ENCODE measurements at regions not wholly inside any gene's neighbourhood (a gene's known extent, or its start where the extent isn't known, plus 50 kb on each side); places are given as distances from the start of the nearest gene placed in this dataset.

DNA sequence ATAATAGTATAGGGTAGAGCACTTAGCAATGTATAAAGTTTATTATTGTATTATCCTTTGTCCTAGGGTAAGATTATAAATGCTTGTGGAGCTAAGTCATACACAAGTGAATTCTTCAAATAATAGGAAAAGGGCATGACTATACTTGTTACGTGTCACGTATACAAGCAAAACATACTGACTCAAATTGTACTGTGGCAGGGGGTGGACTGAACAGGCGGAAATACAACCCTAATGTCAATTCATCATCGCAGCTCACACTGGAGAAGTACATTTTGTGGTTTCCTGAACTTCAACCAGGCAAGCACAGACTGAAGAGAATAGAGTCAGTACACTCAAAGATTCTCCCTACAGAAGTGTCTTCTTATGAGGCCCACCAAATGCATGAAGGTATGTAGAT lies 201.0 kb downstream of the MBD2 start:
- Histone ChIP-seq H3K23ac (ENCODE audit: low read depth, low read length) (no peak overlapping the region), H3K4me1 (ENCODE audit: control insufficient read depth, insufficient read depth, low read length) (no peaks in the 10 kb centered on the region), H3K18ac (ENCODE audit: low read depth, low read length) (no peak overlapping the region), H3K14ac (replicated peaks; ENCODE audit: low read depth, low read length) (no peak overlapping the region), H3K9me1 (ENCODE audit: insufficient read depth, low read length) (no peaks in the 10 kb centered on the region), H3K27me3 (ENCODE audit: control insufficient read depth, insufficient read depth, low read length) (no peaks in the 10 kb centered on the region), H4K20me1 (ENCODE audit: insufficient read depth, low read length) (no peaks in the 10 kb centered on the region), H2BK20ac (ENCODE audit: low read depth, low read length) (no peak overlapping the region), H2AK5ac (ENCODE audit: low read depth, low read length) (no peak overlapping the region), H3K79me1 (ENCODE audit: low read depth in 1 of 2, low read length in 2 of 2) (no peaks in the 10 kb centered on the region), H2AK9ac (replicated peaks; ENCODE audit: low read depth, low read length, poor library complexity) (no peak overlapping the region), H2AFZ (replicated peaks; ENCODE audit: low read length, poor library complexity) (no peak overlapping the region), H3K36me3 (ENCODE audit: control insufficient read depth, insufficient read depth, low read length) (no peaks in the 10 kb centered on the region), H4K5ac (ENCODE audit: low read depth, low read length) (no peak overlapping the region), H2BK120ac (ENCODE audit: low read depth, low read length) (no peak overlapping the region), H3K56ac (ENCODE audit: extremely low read depth, insufficient read depth, low read length) (no peak overlapping the region), H3K4me2 (ENCODE audit: low read depth, low read length) (no peak overlapping the region), H3K27ac (ENCODE audit: insufficient read depth, low read length) (no peak overlapping the region), H4K91ac (ENCODE audit: insufficient read depth, low read depth, low read length) (no peak overlapping the region), H2BK15ac (ENCODE audit: low read depth, low read length) (no peak overlapping the region), H4K8ac (ENCODE audit: low read depth in 2 of 2, low read length in 2 of 2) (no peak overlapping the region), H3K4me3 (ENCODE audit: insufficient read depth, low read depth, low read length) (no peak overlapping the region), H3K9me3 (ENCODE audit: control insufficient read depth, insufficient read depth, low read length) (peaks cover 12% of the 10 kb centered on the region), H3K9ac (ENCODE audit: low read depth, low read length) (no peak overlapping the region), H3K4ac (ENCODE audit: low read depth, low read length) (no peak overlapping the region), H2BK5ac (ENCODE audit: low read depth, low read length, poor library complexity, severe bottlenecking) (no peak overlapping the region)
- WGBS, 2 experiments (ENCODE audit: extremely low coverage in 2 of 2, insufficient read length in 1 of 2) = no CpG with 5 or more reads among the region's 4 CpGs
- intact Hi-C loops (cut with micrococcal nuclease) (no loop called here), dilution Hi-C loops (cut with HindIII; ENCODE audit: low sequenced_read_pairs, unreplicated experiment) (no loop called here), in situ Hi-C loops (cut with MboI; ENCODE audit: low sequenced_read_pairs) (no loop called here)
- ATAC-seq (ENCODE audit: low read depth) (no peak), DNase-seq (no peak)
- BruUV-seq (replicated peaks) = no TSS peak
- TF ChIP-seq MAZ (IDR thresholded peaks at IDR 0.05; ENCODE audit: borderline replicate concordance, low read depth, low read length) = no peak
- no peak for TF ChIP-seq MXI1 (IDR thresholded peaks at IDR 0.05; ENCODE audit: borderline replicate concordance, low read depth, low read length)
- TF ChIP-seq, protein P1, sequence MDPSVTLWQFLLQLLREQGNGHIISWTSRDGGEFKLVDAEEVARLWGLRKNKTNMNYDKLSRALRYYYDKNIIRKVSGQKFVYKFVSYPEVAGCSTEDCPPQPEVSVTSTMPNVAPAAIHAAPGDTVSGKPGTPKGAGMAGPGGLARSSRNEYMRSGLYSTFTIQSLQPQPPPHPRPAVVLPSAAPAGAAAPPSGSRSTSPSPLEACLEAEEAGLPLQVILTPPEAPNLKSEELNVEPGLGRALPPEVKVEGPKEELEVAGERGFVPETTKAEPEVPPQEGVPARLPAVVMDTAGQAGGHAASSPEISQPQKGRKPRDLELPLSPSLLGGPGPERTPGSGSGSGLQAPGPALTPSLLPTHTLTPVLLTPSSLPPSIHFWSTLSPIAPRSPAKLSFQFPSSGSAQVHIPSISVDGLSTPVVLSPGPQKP (IDR thresholded peaks at IDR 0.05; ENCODE audit: borderline replicate concordance, low read depth, low read length) = no peak
- no peak for TF ChIP-seq RCOR1 (IDR thresholded peaks at IDR 0.05; ENCODE audit: insufficient replicate concordance, low read length)
- TF ChIP-seq NFE2L2 (IDR thresholded peaks at IDR 0.05; ENCODE audit: low read depth, low read length) = no peak
- no peak for TF ChIP-seq RFX5 (IDR thresholded peaks at IDR 0.05; ENCODE audit: low read depth, low read length)
- no peak for TF ChIP-seq RAD21 (IDR thresholded peaks at IDR 0.05; ENCODE audit: low read length)
- no peak for TF ChIP-seq BHLHE40 (IDR thresholded peaks at IDR 0.05; ENCODE audit: low read depth, low read length)
- TF ChIP-seq, protein P2, sequence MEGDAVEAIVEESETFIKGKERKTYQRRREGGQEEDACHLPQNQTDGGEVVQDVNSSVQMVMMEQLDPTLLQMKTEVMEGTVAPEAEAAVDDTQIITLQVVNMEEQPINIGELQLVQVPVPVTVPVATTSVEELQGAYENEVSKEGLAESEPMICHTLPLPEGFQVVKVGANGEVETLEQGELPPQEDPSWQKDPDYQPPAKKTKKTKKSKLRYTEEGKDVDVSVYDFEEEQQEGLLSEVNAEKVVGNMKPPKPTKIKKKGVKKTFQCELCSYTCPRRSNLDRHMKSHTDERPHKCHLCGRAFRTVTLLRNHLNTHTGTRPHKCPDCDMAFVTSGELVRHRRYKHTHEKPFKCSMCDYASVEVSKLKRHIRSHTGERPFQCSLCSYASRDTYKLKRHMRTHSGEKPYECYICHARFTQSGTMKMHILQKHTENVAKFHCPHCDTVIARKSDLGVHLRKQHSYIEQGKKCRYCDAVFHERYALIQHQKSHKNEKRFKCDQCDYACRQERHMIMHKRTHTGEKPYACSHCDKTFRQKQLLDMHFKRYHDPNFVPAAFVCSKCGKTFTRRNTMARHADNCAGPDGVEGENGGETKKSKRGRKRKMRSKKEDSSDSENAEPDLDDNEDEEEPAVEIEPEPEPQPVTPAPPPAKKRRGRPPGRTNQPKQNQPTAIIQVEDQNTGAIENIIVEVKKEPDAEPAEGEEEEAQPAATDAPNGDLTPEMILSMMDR (conservative IDR thresholded peaks at IDR 0.05; ENCODE audit: low read depth, low read length) = no peak
- no peak for TF ChIP-seq POLR2A (IDR thresholded peaks at IDR 0.05; ENCODE audit: low read depth, low read length)
- no peak for TF ChIP-seq FOS (IDR thresholded peaks at IDR 0.05; ENCODE audit: low read depth, low read length)
- TF ChIP-seq SMC3 (IDR thresholded peaks at IDR 0.05; ENCODE audit: low read depth, low read length) = no peak
- no peak for TF ChIP-seq MAFK (IDR thresholded peaks at IDR 0.05; ENCODE audit: low read depth, low read length)
- TF ChIP-seq, protein P3, sequence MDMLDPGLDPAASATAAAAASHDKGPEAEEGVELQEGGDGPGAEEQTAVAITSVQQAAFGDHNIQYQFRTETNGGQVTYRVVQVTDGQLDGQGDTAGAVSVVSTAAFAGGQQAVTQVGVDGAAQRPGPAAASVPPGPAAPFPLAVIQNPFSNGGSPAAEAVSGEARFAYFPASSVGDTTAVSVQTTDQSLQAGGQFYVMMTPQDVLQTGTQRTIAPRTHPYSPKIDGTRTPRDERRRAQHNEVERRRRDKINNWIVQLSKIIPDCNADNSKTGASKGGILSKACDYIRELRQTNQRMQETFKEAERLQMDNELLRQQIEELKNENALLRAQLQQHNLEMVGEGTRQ (IDR thresholded peaks at IDR 0.05; ENCODE audit: low read depth, low read length) = no peak
- ChIA-PET POLR2A (ENCODE audit: unreplicated experiment) (no interaction called here), CTCF (no interaction called here)

Data from IMR-90 (cell line).